GM12875 (cell line): ENCODE measurements at regions not wholly inside any gene's neighbourhood (a gene's known extent, or its start where the extent isn't known, plus 50 kb on each side); places are given as distances from the start of the nearest gene placed in this dataset.

Experiments used
- H3K4me3 ChIP-seq: one replicate; pipeline ENCODE4 v1.5.1; 2011; ENCODE audit warnings: low read depth, low read length, control low read depth
- CTCF ChIP-seq: IDR thresholded peaks from 2 replicates; pipeline ENCODE4 v1.5.1; 2011; ENCODE audit warnings: low read depth, mild to moderate bottlenecking, control low read depth, inconsistent platforms, low read length, moderate library complexity, borderline replicate concordance; ENCODE audit not compliant: insufficient read depth

GRCh38 chrX:145729635-145730034 lies 88.0 kb upstream of the SLITRK2 start:
- no peak for TF ChIP-seq CTCF
- no peak overlapping the region for H3K4me3 ChIP-seq

GRCh38 chrX:145735036-145735435 lies 82.6 kb upstream of the SLITRK2 start:
- no peak for TF ChIP-seq CTCF
- no peak overlapping the region for H3K4me3 ChIP-seq

- no peak overlapping the region for H3K4me3 ChIP-seq
- no peak for TF ChIP-seq CTCF
Observed at GRCh38 chrX:145751943-145752342, 65.7 kb upstream of the SLITRK2 start.
